ENCODE measurements at regions not wholly inside any gene's neighbourhood (a gene's known extent, or its start where the extent isn't known, plus 50 kb on each side); places are given as distances from the start of the nearest gene placed in this dataset.

DNA sequence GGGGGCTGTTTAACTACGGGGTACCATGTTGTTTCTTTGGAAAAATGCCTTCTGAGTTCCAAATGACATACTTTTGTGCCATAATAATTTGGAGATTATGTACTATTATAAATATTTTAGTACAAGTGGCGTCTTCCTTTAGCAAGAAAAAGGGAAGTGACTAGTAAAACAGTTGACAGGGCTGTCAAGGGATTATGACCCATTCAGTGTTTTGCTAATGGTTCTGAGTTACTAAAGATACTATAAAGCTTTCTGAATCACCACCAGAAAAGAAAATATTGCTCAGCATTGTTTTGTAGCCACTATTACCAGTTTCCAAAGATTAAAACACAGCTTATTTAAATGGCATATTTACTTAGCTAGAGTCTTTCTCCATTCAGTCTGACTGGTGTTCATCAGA is 334.9 kb downstream of the SNAPC1 start:
- no peaks in the 10 kb centered on the region for H3K27me3 ChIP-seq (ENCODE audit: control insufficient read depth, insufficient read depth, low read length)

DNA sequence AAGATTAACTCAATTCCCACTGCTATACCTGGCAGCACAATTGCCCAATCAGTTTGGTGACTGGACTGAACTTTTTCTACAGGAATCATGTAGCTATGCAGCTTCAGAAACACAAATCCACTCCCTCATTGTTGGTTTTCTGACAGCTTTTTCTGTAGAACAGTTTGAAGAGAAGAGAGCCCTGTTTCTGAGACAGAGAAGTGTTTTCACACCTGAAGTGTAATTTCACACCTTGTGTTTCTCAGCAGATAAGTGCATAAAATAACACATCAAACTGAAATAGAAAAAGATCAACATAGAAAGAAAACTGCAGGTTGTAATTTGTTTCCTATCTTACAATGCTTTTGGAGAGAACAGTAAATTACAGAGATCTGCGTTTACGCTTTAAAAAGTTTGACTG is 335.6 kb downstream of the SNAPC1 start:
- Histone ChIP-seq H3K4me3 (ENCODE audit: insufficient read depth, low read depth, low read length) (no peak overlapping the region), H3K36me3 (replicated peaks; ENCODE audit: control insufficient read depth, insufficient read depth, low read length) (no peaks in the 10 kb centered on the region), H3K27me3 (ENCODE audit: control insufficient read depth, insufficient read depth, low read length) (no peaks in the 10 kb centered on the region)
- no peak for DNase-seq

More for the DNA sequence above, 334.9 kb downstream of the SNAPC1 start:
- no peak for DNase-seq
- Histone ChIP-seq H3K36me3 (replicated peaks; ENCODE audit: control insufficient read depth, insufficient read depth, low read length) (no peaks in the 10 kb centered on the region), H3K4me3 (ENCODE audit: insufficient read depth, low read depth, low read length) (no peak overlapping the region)

DNA sequence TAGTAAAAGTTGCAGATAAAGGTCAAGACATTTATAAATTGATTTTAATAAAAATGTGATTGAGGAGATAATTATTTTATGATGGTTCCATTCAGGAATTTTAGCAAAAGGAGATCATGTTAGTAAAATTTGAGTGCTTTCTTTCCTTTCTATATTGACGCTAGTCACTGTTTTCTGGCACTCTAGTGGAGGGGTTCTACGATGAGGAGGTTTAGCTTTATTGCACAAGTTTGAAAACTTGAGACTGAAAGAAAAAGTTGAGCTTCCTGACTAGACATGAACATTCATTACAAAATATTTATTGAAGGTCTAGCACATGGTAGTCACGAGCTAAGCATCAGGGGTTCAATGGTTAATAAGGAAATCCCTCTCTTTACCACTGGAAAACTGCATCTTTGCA is 336.1 kb downstream of the SNAPC1 start:
- Histone ChIP-seq H3K27me3 (ENCODE audit: control insufficient read depth, insufficient read depth, low read length) (no peaks in the 10 kb centered on the region), H3K4me3 (ENCODE audit: insufficient read depth, low read depth, low read length) (no peak overlapping the region), H3K36me3 (replicated peaks; ENCODE audit: control insufficient read depth, insufficient read depth, low read length) (no peaks in the 10 kb centered on the region)
- DNase-seq, result no peak

GRCh38 chr14:62099091-62099490 is 336.9 kb downstream of the SNAPC1 start:
- H3K27me3 ChIP-seq (ENCODE audit: control insufficient read depth, insufficient read depth, low read length), result no peaks in the 10 kb centered on the region
- no peak overlapping the region for H3K4me3 ChIP-seq (ENCODE audit: insufficient read depth, low read depth, low read length)
- no peaks in the 10 kb centered on the region for H3K36me3 ChIP-seq (replicated peaks; ENCODE audit: control insufficient read depth, insufficient read depth, low read length)
- no peak for DNase-seq

GRCh38 chr14:62101189-62101588 is 339.0 kb downstream of the SNAPC1 start:
- H3K27me3 ChIP-seq (ENCODE audit: control insufficient read depth, insufficient read depth, low read length), result no peaks in the 10 kb centered on the region
- no peak overlapping the region for H3K4me3 ChIP-seq (ENCODE audit: insufficient read depth, low read depth, low read length)
- H3K36me3 ChIP-seq (replicated peaks; ENCODE audit: control insufficient read depth, insufficient read depth, low read length), result no peaks in the 10 kb centered on the region
- DNase-seq, result no peak

- Histone ChIP-seq H3K36me3 (replicated peaks; ENCODE audit: control insufficient read depth, insufficient read depth, low read length) (no peaks in the 10 kb centered on the region), H3K27me3 (ENCODE audit: control insufficient read depth, insufficient read depth, low read length) (no peaks in the 10 kb centered on the region), H3K4me3 (ENCODE audit: insufficient read depth, low read depth, low read length) (no peak overlapping the region)
- no peak for DNase-seq
Measured at GRCh38 chr14:62101673-62102348, 339.6 kb downstream of the SNAPC1 start.

DNA sequence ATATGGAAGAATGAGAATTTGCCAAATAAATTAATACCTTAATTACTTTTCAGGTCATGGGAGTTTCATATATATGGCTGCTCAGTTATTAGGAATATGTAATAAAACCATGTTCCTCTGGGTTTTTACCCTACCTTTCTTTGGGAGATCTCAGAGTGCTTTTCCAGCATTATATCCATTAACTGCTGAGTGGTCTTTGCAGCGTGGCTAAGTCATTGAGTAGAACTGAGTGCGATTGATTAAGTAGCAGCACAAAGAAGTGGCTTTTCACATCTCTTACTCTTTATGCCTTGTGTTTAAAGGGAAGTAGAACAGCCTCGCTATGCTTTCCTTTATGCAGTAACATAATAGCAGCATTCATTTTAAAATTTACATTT is 340.1 kb downstream of the SNAPC1 start:
- Histone ChIP-seq H3K36me3 (replicated peaks; ENCODE audit: control insufficient read depth, insufficient read depth, low read length) (no peaks in the 10 kb centered on the region), H3K4me3 (ENCODE audit: insufficient read depth, low read depth, low read length) (no peak overlapping the region), H3K27me3 (ENCODE audit: control insufficient read depth, insufficient read depth, low read length) (no peaks in the 10 kb centered on the region)
- DNase-seq, result no peak

GRCh38 chr14:62103464-62103863 is 341.2 kb downstream of the SNAPC1 start:
- Histone ChIP-seq H3K4me3 (ENCODE audit: insufficient read depth, low read depth, low read length) (no peak overlapping the region), H3K36me3 (replicated peaks; ENCODE audit: control insufficient read depth, insufficient read depth, low read length) (no peaks in the 10 kb centered on the region), H3K27me3 (ENCODE audit: control insufficient read depth, insufficient read depth, low read length) (no peaks in the 10 kb centered on the region)
- no peak for DNase-seq

- Histone ChIP-seq H3K36me3 (replicated peaks; ENCODE audit: control insufficient read depth, insufficient read depth, low read length) (no peaks in the 10 kb centered on the region), H3K4me3 (ENCODE audit: insufficient read depth, low read depth, low read length) (no peak overlapping the region), H3K27me3 (ENCODE audit: control insufficient read depth, insufficient read depth, low read length) (peaks cover 8% of the 10 kb centered on the region)
- DNase-seq, result no peak
Measured at GRCh38 chr14:62110941-62111340, 348.7 kb downstream of the SNAPC1 start.

- DNase-seq, result peak; percentile 88
- H3K36me3 ChIP-seq (replicated peaks; ENCODE audit: control insufficient read depth, insufficient read depth, low read length), result no peaks in the 10 kb centered on the region
- H3K4me3 ChIP-seq (ENCODE audit: insufficient read depth, low read depth, low read length), result peak overlapping the region; percentile 47
- peaks cover 29% of the 10 kb centered on the region for H3K27me3 ChIP-seq (ENCODE audit: control insufficient read depth, insufficient read depth, low read length)
Measured at GRCh38 chr14:62117010-62117750, 355.0 kb downstream of the SNAPC1 start.

GRCh38 chr14:62117751-62118105 is 355.5 kb downstream of the SNAPC1 start:
- Histone ChIP-seq H3K27me3 (ENCODE audit: control insufficient read depth, insufficient read depth, low read length) (peaks cover 29% of the 10 kb centered on the region), H3K36me3 (replicated peaks; ENCODE audit: control insufficient read depth, insufficient read depth, low read length) (no peaks in the 10 kb centered on the region), H3K4me3 (ENCODE audit: insufficient read depth, low read depth, low read length) (peak overlapping the region; percentile 47; the same call in 1 of the 2 replicates)
- DNase-seq, result no peak

DNA sequence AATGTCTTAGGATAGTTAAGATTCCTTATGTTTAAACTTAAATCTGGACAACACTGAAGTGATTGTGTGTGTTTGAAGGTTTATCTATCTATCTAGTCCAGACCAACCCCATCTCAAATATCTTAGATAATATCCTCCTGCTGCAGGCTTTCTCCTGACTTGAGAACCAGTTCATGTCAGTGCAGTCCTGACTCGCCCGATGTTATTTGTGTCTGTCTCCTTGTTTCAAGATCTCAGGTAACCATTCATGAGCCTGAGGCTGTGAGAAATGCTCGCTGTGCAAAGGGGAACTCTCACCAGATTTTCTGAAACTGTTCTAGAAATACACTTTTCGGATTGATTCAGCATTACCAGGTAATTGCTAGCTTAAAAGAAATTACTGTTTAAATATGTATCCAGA is 356.2 kb downstream of the SNAPC1 start:
- DNase-seq, result no peak
- Histone ChIP-seq H3K27me3 (ENCODE audit: control insufficient read depth, insufficient read depth, low read length) (peaks cover 29% of the 10 kb centered on the region), H3K36me3 (replicated peaks; ENCODE audit: control insufficient read depth, insufficient read depth, low read length) (no peaks in the 10 kb centered on the region), H3K4me3 (ENCODE audit: insufficient read depth, low read depth, low read length) (no peak overlapping the region)

DNA sequence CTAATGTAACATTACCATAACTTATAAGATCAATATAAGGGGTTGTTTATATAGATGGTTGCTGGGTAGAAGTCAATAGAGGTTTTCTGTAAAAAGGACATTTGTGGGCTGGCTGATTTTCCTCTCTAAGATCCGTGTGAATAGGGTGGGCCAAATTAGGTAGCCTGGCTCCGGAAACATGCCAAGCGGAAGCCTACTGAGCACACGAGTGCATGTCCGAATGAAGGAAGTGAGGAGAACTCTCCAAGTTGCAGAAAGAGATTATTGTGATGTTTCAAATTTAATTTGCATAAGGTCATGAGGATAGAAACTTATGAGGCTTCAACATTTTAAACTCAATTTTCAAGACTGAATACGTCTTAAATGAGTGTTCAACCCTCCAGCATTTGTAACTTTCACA is 356.7 kb downstream of the SNAPC1 start:
- H3K27me3 ChIP-seq (ENCODE audit: control insufficient read depth, insufficient read depth, low read length), result peaks cover 29% of the 10 kb centered on the region
- no peak for DNase-seq
- no peaks in the 10 kb centered on the region for H3K36me3 ChIP-seq (replicated peaks; ENCODE audit: control insufficient read depth, insufficient read depth, low read length)
- H3K4me3 ChIP-seq (ENCODE audit: insufficient read depth, low read depth, low read length), result no peak overlapping the region

DNA sequence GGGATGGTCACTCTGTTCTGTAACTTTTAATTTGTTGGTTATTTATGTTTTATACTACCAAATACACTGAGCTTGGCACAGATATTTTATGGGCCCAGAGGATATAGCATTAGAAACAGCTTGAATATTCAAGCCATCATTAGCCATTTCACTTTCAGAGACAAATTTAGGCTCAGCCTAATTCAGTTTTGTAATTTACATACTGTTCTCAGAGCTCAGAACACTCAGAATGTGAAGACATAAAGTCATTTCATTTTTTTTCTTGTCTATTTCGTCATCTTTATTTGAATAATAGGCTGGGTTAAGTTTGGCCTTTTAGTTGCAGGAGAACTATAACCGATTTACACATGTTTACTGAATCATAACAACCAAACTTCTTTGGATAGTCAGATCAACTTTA is 361.7 kb downstream of the SNAPC1 start:
- no peak for DNase-seq
- Histone ChIP-seq H3K36me3 (replicated peaks; ENCODE audit: control insufficient read depth, insufficient read depth, low read length) (no peaks in the 10 kb centered on the region), H3K27me3 (ENCODE audit: control insufficient read depth, insufficient read depth, low read length) (no peaks in the 10 kb centered on the region), H3K4me3 (ENCODE audit: insufficient read depth, low read depth, low read length) (no peak overlapping the region)

DNA sequence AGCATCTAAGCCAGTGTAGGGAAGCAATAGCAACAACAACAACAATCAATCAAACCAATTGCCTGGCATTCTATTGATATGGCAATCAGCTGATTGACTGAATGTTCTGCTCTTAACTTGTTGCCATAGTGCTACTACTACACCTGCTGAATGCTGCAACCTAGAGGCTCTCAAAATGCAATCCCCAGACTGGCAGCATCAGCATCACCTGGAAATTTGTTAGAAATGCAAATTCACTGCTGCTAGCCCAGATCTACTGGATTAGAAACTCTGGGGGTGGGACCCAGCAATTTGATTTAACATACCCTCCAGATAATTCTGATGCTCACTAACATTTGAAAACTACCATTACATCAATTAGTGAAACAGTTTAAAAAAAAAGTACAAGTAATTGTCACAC is 363.6 kb downstream of the SNAPC1 start:
- Histone ChIP-seq H3K4me3 (ENCODE audit: insufficient read depth, low read depth, low read length) (no peak overlapping the region), H3K27me3 (ENCODE audit: control insufficient read depth, insufficient read depth, low read length) (no peaks in the 10 kb centered on the region), H3K36me3 (replicated peaks; ENCODE audit: control insufficient read depth, insufficient read depth, low read length) (no peaks in the 10 kb centered on the region)
- no peak for DNase-seq

All from H7 (cell line).